ENCODE measurements at regions not wholly inside any gene's neighbourhood (a gene's known extent, or its start where the extent isn't known, plus 50 kb on each side); places are given as distances from the start of the nearest gene placed in this dataset.

GRCh38 chr2:175461839-175462238 lies 280.3 kb upstream of the ATP5MC3 start:
- TF ChIP-seq, protein P1, sequence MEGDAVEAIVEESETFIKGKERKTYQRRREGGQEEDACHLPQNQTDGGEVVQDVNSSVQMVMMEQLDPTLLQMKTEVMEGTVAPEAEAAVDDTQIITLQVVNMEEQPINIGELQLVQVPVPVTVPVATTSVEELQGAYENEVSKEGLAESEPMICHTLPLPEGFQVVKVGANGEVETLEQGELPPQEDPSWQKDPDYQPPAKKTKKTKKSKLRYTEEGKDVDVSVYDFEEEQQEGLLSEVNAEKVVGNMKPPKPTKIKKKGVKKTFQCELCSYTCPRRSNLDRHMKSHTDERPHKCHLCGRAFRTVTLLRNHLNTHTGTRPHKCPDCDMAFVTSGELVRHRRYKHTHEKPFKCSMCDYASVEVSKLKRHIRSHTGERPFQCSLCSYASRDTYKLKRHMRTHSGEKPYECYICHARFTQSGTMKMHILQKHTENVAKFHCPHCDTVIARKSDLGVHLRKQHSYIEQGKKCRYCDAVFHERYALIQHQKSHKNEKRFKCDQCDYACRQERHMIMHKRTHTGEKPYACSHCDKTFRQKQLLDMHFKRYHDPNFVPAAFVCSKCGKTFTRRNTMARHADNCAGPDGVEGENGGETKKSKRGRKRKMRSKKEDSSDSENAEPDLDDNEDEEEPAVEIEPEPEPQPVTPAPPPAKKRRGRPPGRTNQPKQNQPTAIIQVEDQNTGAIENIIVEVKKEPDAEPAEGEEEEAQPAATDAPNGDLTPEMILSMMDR (IDR thresholded peaks at IDR 0.05; ENCODE audit: low read length), result no peak
- no peak for TF ChIP-seq EZH2 (IDR thresholded peaks at IDR 0.05; ENCODE audit: borderline replicate concordance, low read length)
